Right lobe of liver (tissue), 6 donors: ENCODE measurements at regions not wholly inside any gene's neighbourhood (a gene's known extent, or its start where the extent isn't known, plus 50 kb on each side); places are given as distances from the start of the nearest gene placed in this dataset.

Source experiments
- ATAC-seq, 4 donors: fragments of 200-7000 bp; cut with Tn5 transposase; one replicate each; pipeline ENCODE4 v1.9.1; 2020; ENCODE audit warnings: mild to moderate bottlenecking in 4 of 4, moderate library complexity in 4 of 4
- DNase-seq, 3 donors: peaks; one replicate each; pipeline ENCODE4 v3.0.0-alpha.2; 2020
- H3K27ac ChIP-seq, 3 donors: fragments of 200-600 bp; one replicate each; pipeline ENCODE4 v1.8.0; 2022
- H3K27me3 ChIP-seq, 2 donors: fragments of 200-600 bp; one replicate each; pipeline ENCODE4 v1.8.0; 2022
- H3K36me3 ChIP-seq, 4 donors: fragments of 200-600 bp; sonication (generic) in 1 of 4; one replicate each; pipeline versions ENCODE4 v1.5.1 to v1.8.0; 2017 to 2022; ENCODE audit warnings: control low read depth in 1 of 4
- H3K4me1 ChIP-seq, 4 donors: fragments of 200-600 bp; sonication (generic) in 1 of 4; one replicate each; pipeline versions ENCODE4 v1.5.1 to v1.8.0; 2017 to 2022; ENCODE audit warnings: control low read depth in 1 of 4
- H3K4me3 ChIP-seq, 3 donors: fragments of 200-600 bp; one replicate each; pipeline ENCODE4 v1.8.0; 2022
- H3K9me3 ChIP-seq, 4 donors: fragments of 200-600 bp; sonication (generic) in 1 of 4; one replicate each; pipeline versions ENCODE4 v1.5.1 to v1.8.0; 2017 to 2022; ENCODE audit warnings: control low read depth in 1 of 4
- POLR2A ChIP-seq: fragments of 450-650 bp; IDR thresholded peaks from one replicate; pipeline ENCODE4 v1.6.1; 2017; ENCODE audit warnings: antibody characterized with exemption, mild to moderate bottlenecking
- WGBS: methylation state at CpG from one replicate; pipeline ENCODE4 v1.1.6; 2018; ENCODE audit warnings: low coverage, low lambda C conversion rate; ENCODE audit not compliant: insufficient coverage; ENCODE audit errors: missing lambda C conversion rate; 5-methylcytosine and 5-hydroxymethylcytosine counted together
- intact Hi-C, 2 donors: fragments of 100-400 bp; cut with DNase I; formaldehyde crosslinking; loops; one replicate each; pipeline versions ENCODE4 v1.11.2 to v1.14.1; 2022
- TF ChIP-seq, protein P1 (sequence below), 4 donors: fragments of 200-600 bp in 3 of 4; fragments of 450-650 bp in 1 of 4; IDR thresholded peaks; one replicate each; pipeline versions ENCODE4 v1.5.1 to v1.8.0; 2016 to 2022; ENCODE audit warnings: antibody characterized with exemption in 4 of 4, mild to moderate bottlenecking in 2 of 4
- donor health status: DM: no; HTN: yes; CAD: no.
- donor health status: DM: no; HTN: no; CAD: no.
- donor health status: DM: no; HTN: no; CAD: no.
- donor health status: DM: no; HTN: yes; CAD: no.
- donor health status: DM: no; HTN: yes; CAD: no.

DNA sequence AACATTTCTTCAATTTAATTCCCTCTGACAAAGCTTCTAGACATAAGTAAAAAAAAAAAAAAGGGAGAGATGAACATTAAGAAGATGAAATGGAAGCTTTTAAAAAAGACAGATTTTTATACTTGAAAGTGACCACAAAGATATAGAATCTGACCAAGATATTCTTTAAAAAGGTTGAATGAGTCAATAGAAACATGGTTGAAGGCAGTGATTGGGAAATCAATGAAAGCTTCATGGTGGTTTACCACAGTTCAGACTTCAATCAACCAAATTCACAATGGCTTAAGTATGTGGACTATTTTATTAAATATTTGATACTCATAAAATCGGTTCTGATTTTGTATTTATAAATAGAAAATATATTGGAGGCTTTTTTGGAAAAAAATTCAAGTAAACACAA, 248.4 kb upstream of the HSF2 start:
- TF ChIP-seq POLR2A, result no peak
- TF ChIP-seq, protein P1, sequence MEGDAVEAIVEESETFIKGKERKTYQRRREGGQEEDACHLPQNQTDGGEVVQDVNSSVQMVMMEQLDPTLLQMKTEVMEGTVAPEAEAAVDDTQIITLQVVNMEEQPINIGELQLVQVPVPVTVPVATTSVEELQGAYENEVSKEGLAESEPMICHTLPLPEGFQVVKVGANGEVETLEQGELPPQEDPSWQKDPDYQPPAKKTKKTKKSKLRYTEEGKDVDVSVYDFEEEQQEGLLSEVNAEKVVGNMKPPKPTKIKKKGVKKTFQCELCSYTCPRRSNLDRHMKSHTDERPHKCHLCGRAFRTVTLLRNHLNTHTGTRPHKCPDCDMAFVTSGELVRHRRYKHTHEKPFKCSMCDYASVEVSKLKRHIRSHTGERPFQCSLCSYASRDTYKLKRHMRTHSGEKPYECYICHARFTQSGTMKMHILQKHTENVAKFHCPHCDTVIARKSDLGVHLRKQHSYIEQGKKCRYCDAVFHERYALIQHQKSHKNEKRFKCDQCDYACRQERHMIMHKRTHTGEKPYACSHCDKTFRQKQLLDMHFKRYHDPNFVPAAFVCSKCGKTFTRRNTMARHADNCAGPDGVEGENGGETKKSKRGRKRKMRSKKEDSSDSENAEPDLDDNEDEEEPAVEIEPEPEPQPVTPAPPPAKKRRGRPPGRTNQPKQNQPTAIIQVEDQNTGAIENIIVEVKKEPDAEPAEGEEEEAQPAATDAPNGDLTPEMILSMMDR (IDR thresholded peaks at IDR 0.05), result no peak
- 17% methylated on average over 1 of the region's 1 CpG for WGBS
- Histone ChIP-seq H3K36me3 (no peaks in the 10 kb centered on the region), H3K4me1 (no peaks in the 10 kb centered on the region), H3K9me3 (no peaks in the 10 kb centered on the region), H3K27me3 (no peaks in the 10 kb centered on the region), H3K4me3 (no peak overlapping the region), H3K27ac (no peak overlapping the region)
- DNase-seq, result no peak
- ATAC-seq, result no peak
- intact Hi-C loops, result no loop called here

DNA sequence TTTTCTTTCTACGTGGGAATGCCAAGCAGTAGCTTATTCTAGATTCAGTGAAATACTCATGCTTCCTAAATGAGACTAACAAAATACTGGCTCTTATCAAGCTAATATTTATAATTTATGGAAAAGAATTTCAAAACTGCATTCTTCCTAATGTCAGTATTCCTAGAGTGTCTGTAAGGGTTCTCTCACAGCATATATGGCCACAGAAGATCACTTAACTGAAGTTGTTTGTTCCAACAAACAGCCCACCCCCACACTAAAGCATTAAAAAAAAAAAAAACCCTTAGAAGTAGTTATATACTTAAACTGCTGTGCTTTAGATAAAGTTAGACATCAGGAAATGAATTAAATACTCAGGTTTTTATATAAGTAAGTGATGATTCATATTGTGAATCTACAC, 247.7 kb upstream of the HSF2 start:
- ATAC-seq (no peak), DNase-seq (no peak)
- no peak overlapping the region for H3K4me3 ChIP-seq
- no peak overlapping the region for H3K27ac ChIP-seq
- no peaks in the 10 kb centered on the region for H3K36me3 ChIP-seq
- no peaks in the 10 kb centered on the region for H3K9me3 ChIP-seq
- TF ChIP-seq POLR2A, result no peak
- TF ChIP-seq, protein P1 (IDR thresholded peaks at IDR 0.05), result no peak
- H3K27me3 ChIP-seq, result no peaks in the 10 kb centered on the region
- no peaks in the 10 kb centered on the region for H3K4me1 ChIP-seq
- intact Hi-C loops, result no loop called here
- WGBS, result 33% methylated on average over 1 of the region's 1 CpG

DNA sequence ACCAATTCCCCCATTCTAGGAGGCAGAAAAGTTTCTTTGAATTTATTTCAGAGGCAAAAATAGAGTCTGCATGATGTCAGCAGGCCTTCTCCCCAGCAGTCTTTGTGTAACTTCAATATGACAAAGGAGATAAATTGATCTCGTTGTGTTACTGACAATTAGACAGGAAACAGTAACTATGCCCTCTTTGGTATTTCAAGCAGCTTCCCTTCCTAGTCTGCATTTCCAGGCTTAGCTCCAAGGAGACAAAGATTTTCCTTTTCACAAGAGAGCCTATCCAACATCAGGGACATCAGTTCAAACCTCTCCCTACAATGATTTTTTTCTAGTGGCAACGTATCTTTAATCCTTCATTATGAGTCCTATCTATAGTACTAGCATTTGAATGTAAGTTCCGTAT, 245.9 kb upstream of the HSF2 start:
- DNase-seq (no peak), ATAC-seq (no peak)
- H3K27me3 ChIP-seq, result no peaks in the 10 kb centered on the region
- no peaks in the 10 kb centered on the region for H3K9me3 ChIP-seq
- no peak overlapping the region for H3K4me3 ChIP-seq
- TF ChIP-seq, protein P1 (IDR thresholded peaks at IDR 0.05), result no peak
- no peak for TF ChIP-seq POLR2A
- 20% methylated on average over 3 of the region's 3 CpGs for WGBS
- H3K36me3 ChIP-seq, result no peaks in the 10 kb centered on the region
- H3K27ac ChIP-seq, result no peak overlapping the region
- intact Hi-C loops, result no loop called here
- H3K4me1 ChIP-seq, result no peaks in the 10 kb centered on the region

DNA sequence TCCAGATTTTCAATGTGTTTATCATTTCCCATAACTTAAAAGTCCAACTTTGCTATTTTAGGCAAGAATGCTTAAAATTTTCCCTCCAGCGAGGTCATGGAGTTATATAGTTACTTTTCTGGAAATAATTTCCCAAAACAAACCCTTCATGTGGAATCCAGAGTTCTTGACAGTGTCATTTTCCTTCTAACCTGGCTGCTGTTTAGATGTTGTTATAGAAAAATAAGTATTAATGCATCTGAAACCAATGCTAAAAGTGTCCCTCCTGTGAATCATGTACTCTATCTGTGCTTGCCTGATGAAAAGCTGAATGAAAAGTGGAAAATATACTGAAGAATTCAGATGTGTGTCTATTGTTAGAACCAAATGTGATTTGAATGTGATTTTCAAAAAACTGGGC, 245.3 kb upstream of the HSF2 start:
- 26% methylated on average over 1 of the region's 1 CpG for WGBS
- Histone ChIP-seq H3K4me1 (no peaks in the 10 kb centered on the region), H3K36me3 (no peaks in the 10 kb centered on the region), H3K27ac (no peak overlapping the region), H3K9me3 (no peaks in the 10 kb centered on the region), H3K27me3 (no peaks in the 10 kb centered on the region), H3K4me3 (no peak overlapping the region)
- DNase-seq, result no peak
- TF ChIP-seq POLR2A, result no peak
- TF ChIP-seq, protein P1 (IDR thresholded peaks at IDR 0.05), result no peak
- intact Hi-C loops, result no loop called here
- ATAC-seq, result no peak

DNA sequence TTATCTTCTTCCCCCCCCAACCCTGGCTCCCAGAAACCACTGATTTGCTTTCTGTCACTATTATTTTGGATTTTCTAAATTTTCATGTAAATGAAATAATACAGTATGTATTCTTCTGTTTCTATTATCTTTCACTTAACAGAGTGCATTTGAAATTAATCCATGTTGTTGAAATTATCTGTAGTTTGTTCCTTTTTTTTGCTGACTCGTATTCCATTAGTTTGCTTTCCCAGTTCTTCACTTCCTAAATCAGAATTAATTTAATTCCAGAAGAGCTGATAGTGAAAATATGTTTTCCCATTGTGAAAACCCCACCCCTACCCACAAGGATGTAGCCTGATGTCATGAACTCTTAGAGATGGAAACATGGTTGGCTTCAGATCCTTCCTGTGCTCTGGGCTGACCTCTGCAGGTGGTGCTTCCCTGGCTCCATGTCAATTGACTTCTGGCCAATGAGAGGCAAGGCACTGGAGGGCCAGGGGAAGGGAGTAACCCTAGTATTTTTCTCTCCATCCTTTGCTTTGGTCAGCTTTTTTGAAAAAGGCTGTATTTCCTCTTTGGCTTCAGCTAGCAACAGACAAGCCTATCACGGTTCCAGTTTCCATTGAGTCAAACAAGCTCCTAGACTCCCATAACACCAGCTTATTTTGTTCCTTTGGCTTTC, 244.4 kb upstream of the HSF2 start:
- Histone ChIP-seq H3K4me3 (no peak overlapping the region), H3K27ac (no peak overlapping the region), H3K27me3 (no peaks in the 10 kb centered on the region), H3K4me1 (no peaks in the 10 kb centered on the region), H3K36me3 (no peaks in the 10 kb centered on the region), H3K9me3 (no peaks in the 10 kb centered on the region)
- DNase-seq (no peak), ATAC-seq (peak in 2 of 4 donors; percentile 36 to 37)
- intact Hi-C loops, result no loop called here
- no peak for TF ChIP-seq POLR2A
- WGBS, result 24% methylated on average over 2 of the region's 2 CpGs
